ENCODE measurements at regions not wholly inside any gene's neighbourhood (a gene's known extent, or its start where the extent isn't known, plus 50 kb on each side); places are given as distances from the start of the nearest gene placed in this dataset.

- H2AFZ ChIP-seq: no peak overlapping the region
- no peak overlapping the region for H3K4me2 ChIP-seq
- no peaks in the 10 kb centered on the region for H3K27me3 ChIP-seq
- H3K36me3 ChIP-seq (replicated peaks; ENCODE audit: insufficient read depth, low read depth): no peaks in the 10 kb centered on the region
- H3K79me2 ChIP-seq: no peaks in the 10 kb centered on the region
- no peak overlapping the region for H3K27ac ChIP-seq
- H3K4me1 ChIP-seq (ENCODE audit: insufficient read depth): no peaks in the 10 kb centered on the region
- TF ChIP-seq, protein P1, sequence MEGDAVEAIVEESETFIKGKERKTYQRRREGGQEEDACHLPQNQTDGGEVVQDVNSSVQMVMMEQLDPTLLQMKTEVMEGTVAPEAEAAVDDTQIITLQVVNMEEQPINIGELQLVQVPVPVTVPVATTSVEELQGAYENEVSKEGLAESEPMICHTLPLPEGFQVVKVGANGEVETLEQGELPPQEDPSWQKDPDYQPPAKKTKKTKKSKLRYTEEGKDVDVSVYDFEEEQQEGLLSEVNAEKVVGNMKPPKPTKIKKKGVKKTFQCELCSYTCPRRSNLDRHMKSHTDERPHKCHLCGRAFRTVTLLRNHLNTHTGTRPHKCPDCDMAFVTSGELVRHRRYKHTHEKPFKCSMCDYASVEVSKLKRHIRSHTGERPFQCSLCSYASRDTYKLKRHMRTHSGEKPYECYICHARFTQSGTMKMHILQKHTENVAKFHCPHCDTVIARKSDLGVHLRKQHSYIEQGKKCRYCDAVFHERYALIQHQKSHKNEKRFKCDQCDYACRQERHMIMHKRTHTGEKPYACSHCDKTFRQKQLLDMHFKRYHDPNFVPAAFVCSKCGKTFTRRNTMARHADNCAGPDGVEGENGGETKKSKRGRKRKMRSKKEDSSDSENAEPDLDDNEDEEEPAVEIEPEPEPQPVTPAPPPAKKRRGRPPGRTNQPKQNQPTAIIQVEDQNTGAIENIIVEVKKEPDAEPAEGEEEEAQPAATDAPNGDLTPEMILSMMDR (IDR thresholded peaks at IDR 0.05; ENCODE audit: poor library complexity): no peak
- TF ChIP-seq EZH2phosphoT487 (IDR thresholded peaks at IDR 0.05; ENCODE audit: low read depth, severe bottlenecking, unreplicated experiment): no peak
- no peak for TF ChIP-seq EZH2 (IDR thresholded peaks at IDR 0.05; ENCODE audit: borderline replicate concordance)
- 74% methylated on average over 5 of the region's 5 CpGs for WGBS (ENCODE audit: low lambda C conversion rate, missing lambda C conversion rate)
- DNase-seq (ENCODE audit: low spot score): no peak
- no peaks in the 10 kb centered on the region for H4K20me1 ChIP-seq (ENCODE audit: insufficient read depth, poor library complexity, severe bottlenecking)
- no peak overlapping the region for H3K4me3 ChIP-seq
- H3K9me2 ChIP-seq (replicated peaks; ENCODE audit: insufficient read depth): no peaks in the 10 kb centered on the region
- H3K9me3 ChIP-seq (ENCODE audit: low read depth): no peaks in the 10 kb centered on the region
These were observed 84.9 kb downstream of the IZUMO3 start for GRCh38 chr9:24460781-24461180.

- Histone ChIP-seq H3K27me3 (no peaks in the 10 kb centered on the region), H3K36me3 (replicated peaks; ENCODE audit: insufficient read depth, low read depth) (no peaks in the 10 kb centered on the region), H3K4me1 (ENCODE audit: insufficient read depth) (no peaks in the 10 kb centered on the region), H3K79me2 (no peaks in the 10 kb centered on the region), H4K20me1 (ENCODE audit: insufficient read depth, poor library complexity, severe bottlenecking) (no peaks in the 10 kb centered on the region), H2AFZ (no peak overlapping the region), H3K4me3 (no peak overlapping the region), H3K4me2 (no peak overlapping the region), H3K9me2 (replicated peaks; ENCODE audit: insufficient read depth) (no peaks in the 10 kb centered on the region), H3K9me3 (ENCODE audit: low read depth) (no peaks in the 10 kb centered on the region), H3K27ac (no peak overlapping the region)
- DNase-seq (ENCODE audit: low spot score): no peak
- 92% methylated on average over 1 of the region's 1 CpG for WGBS (ENCODE audit: low lambda C conversion rate, missing lambda C conversion rate)
- no peak for TF ChIP-seq EZH2 (IDR thresholded peaks at IDR 0.05; ENCODE audit: borderline replicate concordance)
- no peak for TF ChIP-seq EZH2phosphoT487 (IDR thresholded peaks at IDR 0.05; ENCODE audit: low read depth, severe bottlenecking, unreplicated experiment)
- TF ChIP-seq, protein P1 (IDR thresholded peaks at IDR 0.05; ENCODE audit: poor library complexity): no peak
These were observed 85.7 kb downstream of the IZUMO3 start for GRCh38 chr9:24459953-24460352.

DNA sequence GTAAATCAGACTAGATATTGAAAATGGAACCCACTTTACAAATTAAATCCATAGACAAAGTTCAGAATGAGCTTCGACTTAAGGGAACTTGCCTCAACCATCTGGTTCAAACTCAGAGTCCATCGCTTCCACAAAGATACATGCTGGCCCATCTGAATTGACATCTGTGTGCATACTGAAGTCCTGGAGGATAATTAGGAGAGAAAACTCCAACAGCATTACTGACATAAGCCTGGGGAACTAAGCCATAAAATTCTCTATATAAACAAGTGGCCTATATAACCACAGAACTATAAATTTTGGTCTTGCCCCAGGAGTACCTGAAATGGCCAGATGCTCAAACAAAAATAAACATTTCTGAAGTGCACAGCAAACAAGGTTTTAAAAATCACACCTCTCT lies 94.4 kb downstream of the IZUMO3 start:
- 72% methylated on average over 2 of the region's 2 CpGs for WGBS (ENCODE audit: low lambda C conversion rate, missing lambda C conversion rate)
- H3K27ac ChIP-seq: no peak overlapping the region
- TF ChIP-seq, protein P1 (IDR thresholded peaks at IDR 0.05; ENCODE audit: poor library complexity): no peak
- TF ChIP-seq EZH2 (IDR thresholded peaks at IDR 0.05; ENCODE audit: borderline replicate concordance): no peak
- TF ChIP-seq EZH2phosphoT487 (IDR thresholded peaks at IDR 0.05; ENCODE audit: low read depth, severe bottlenecking, unreplicated experiment): no peak

GRCh38 chr9:24449976-24450375 lies 95.7 kb downstream of the IZUMO3 start:
- TF ChIP-seq, protein P1 (IDR thresholded peaks at IDR 0.05; ENCODE audit: poor library complexity): no peak
- TF ChIP-seq EZH2phosphoT487 (IDR thresholded peaks at IDR 0.05; ENCODE audit: low read depth, severe bottlenecking, unreplicated experiment): no peak
- no peak for TF ChIP-seq EZH2 (IDR thresholded peaks at IDR 0.05; ENCODE audit: borderline replicate concordance)
- WGBS (ENCODE audit: low lambda C conversion rate, missing lambda C conversion rate): 76% methylated on average over 1 of the region's 1 CpG
- no peaks in the 10 kb centered on the region for H3K79me2 ChIP-seq
- H3K4me1 ChIP-seq (ENCODE audit: insufficient read depth): no peaks in the 10 kb centered on the region
- H3K27me3 ChIP-seq: no peaks in the 10 kb centered on the region
- H3K36me3 ChIP-seq (replicated peaks; ENCODE audit: insufficient read depth, low read depth): no peaks in the 10 kb centered on the region
- H2AFZ ChIP-seq: no peak overlapping the region
- no peaks in the 10 kb centered on the region for H4K20me1 ChIP-seq (ENCODE audit: insufficient read depth, poor library complexity, severe bottlenecking)
- no peak overlapping the region for H3K27ac ChIP-seq
- no peak for DNase-seq (ENCODE audit: low spot score)
- no peaks in the 10 kb centered on the region for H3K9me2 ChIP-seq (replicated peaks; ENCODE audit: insufficient read depth)
- no peak overlapping the region for H3K4me3 ChIP-seq
- H3K9me3 ChIP-seq (ENCODE audit: low read depth): no peaks in the 10 kb centered on the region
- H3K4me2 ChIP-seq: no peak overlapping the region

More for the DNA sequence above, 94.4 kb downstream of the IZUMO3 start:
- Histone ChIP-seq H3K9me3 (ENCODE audit: low read depth) (no peaks in the 10 kb centered on the region), H2AFZ (no peak overlapping the region), H3K36me3 (replicated peaks; ENCODE audit: insufficient read depth, low read depth) (no peaks in the 10 kb centered on the region), H3K4me2 (no peak overlapping the region), H3K9me2 (replicated peaks; ENCODE audit: insufficient read depth) (no peaks in the 10 kb centered on the region), H3K4me1 (ENCODE audit: insufficient read depth) (no peaks in the 10 kb centered on the region), H4K20me1 (ENCODE audit: insufficient read depth, poor library complexity, severe bottlenecking) (no peaks in the 10 kb centered on the region), H3K27me3 (no peaks in the 10 kb centered on the region), H3K4me3 (no peak overlapping the region), H3K79me2 (no peaks in the 10 kb centered on the region)
- no peak for DNase-seq (ENCODE audit: low spot score)
